ENCODE measurements at regions not wholly inside any gene's neighbourhood (a gene's known extent, or its start where the extent isn't known, plus 50 kb on each side); places are given as distances from the start of the nearest gene placed in this dataset.

DNA sequence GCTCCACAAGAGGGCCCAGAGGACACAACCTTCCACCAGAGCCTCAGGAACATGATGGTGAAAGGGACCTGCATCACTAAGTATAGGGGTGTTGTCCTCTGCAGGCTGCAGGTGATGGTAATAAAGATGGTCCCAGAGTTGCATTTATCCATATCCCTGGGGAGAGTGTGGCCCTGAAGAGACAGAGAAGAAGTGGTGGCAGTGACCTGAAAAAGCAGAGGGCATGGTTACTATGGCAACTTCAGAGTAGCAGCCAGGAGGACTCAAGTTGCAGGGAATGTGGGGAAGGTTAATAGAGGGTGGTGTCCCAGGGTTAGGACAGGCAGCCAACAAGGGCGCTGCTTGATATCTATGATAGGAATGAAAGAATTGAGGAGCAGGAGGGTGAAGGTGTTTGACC is 57.1 kb downstream of the HLA-A start:
- ChIA-PET RAD21 (ENCODE audit: unreplicated experiment) (no interaction called here), POLR2A (no interaction called here), SMC1A (ENCODE audit: uncharacterized antibody, unreplicated experiment) (no interaction called here), CTCF (no interaction called here)
- FAIRE-seq (no peak), ATAC-seq (no peak), DNase-seq (ENCODE audit: low read depth, low spot score) (no peak)
- intact Hi-C loops (cut with micrococcal nuclease; ENCODE audit: unreplicated experiment) = no loop called here
- Histone ChIP-seq H2AFZ (ENCODE audit: control insufficient read depth, low read depth, low read length) (no peak overlapping the region), H4K20me1 (ENCODE audit: control insufficient read depth, insufficient read depth) (no peaks in the 10 kb centered on the region), H3K9me3 (replicated peaks; ENCODE audit: control insufficient read depth, insufficient read depth, low read length) (no peaks in the 10 kb centered on the region), H3K9ac (ENCODE audit: control insufficient read depth, insufficient read depth, low read length) (no peak overlapping the region), H3K79me2 (ENCODE audit: control insufficient read depth, insufficient read depth, low read length) (no peaks in the 10 kb centered on the region), H3K27ac (ENCODE audit: control insufficient read depth, insufficient read depth) (no peak overlapping the region), H3K27me3 (replicated peaks in 1 of 2; ENCODE audit: control insufficient read depth in 2 of 2, insufficient read depth in 2 of 2, low read length in 1 of 2) (no peaks in the 10 kb centered on the region), H3K4me3 (no peak overlapping the region), H3K4me2 (ENCODE audit: control insufficient read depth, insufficient read depth) (no peak overlapping the region), H3K36me3 (ENCODE audit: control insufficient read depth in 2 of 2, insufficient read depth in 2 of 2, low read length in 1 of 2) (no peaks in the 10 kb centered on the region), H3K4me1 (ENCODE audit: control insufficient read depth, insufficient read depth, low read length) (no peaks in the 10 kb centered on the region)
- 85% methylated on average over 1 of the region's 1 CpG for WGBS (ENCODE audit: insufficient coverage, insufficient replicate concordance, low lambda C conversion rate, missing lambda C conversion rate)
- BruUV-seq (replicated peaks) = no TSS peak
- TF ChIP-seq, protein P1, sequence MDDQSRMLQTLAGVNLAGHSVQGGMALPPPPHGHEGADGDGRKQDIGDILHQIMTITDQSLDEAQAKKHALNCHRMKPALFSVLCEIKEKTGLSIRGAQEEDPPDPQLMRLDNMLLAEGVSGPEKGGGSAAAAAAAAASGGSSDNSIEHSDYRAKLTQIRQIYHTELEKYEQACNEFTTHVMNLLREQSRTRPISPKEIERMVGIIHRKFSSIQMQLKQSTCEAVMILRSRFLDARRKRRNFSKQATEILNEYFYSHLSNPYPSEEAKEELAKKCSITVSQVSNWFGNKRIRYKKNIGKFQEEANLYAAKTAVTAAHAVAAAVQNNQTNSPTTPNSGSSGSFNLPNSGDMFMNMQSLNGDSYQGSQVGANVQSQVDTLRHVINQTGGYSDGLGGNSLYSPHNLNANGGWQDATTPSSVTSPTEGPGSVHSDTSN (IDR thresholded peaks at IDR 0.05; ENCODE audit: insufficient replicate concordance, low read depth, low read length) = no peak
- in situ Hi-C loops (cut with MboI) = no loop called here

DNA sequence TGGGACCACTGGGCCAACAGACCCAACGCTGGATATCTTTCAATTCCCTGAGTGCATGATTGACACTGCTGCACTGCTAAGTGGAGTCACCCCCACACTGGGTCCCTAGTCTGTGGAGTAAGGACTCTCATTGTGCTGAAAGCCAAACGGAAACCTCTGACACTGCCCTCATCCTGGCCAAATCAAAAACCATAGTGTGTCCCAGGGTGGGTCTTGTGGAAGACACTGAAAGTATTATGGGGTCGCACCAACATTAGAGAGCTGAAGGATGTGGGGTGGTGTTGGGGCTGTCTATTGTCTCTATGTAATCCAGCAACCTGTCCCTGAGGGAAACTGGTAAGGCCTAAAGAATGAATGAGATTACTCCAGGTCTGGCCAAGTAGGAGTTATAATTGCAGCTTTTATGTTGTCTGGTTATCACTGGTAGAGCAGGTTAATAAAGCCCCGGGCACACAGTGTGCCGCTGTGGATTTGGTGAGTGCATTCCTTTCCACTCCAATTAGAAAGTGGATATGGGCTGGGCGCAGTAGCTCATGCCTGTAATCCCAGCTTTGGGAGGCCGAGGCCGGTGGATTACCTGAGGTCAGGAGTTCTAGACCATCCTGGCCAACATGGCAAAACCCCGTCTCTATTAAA is 57.9 kb downstream of the HLA-A start:
- no peak overlapping the region for H3K9ac ChIP-seq (ENCODE audit: control insufficient read depth, insufficient read depth, low read length)
- CTCF ChIA-PET = no interaction called here
- H3K27me3 ChIP-seq (replicated peaks in 1 of 2; ENCODE audit: control insufficient read depth in 2 of 2, insufficient read depth in 2 of 2, low read length in 1 of 2) = no peaks in the 10 kb centered on the region
- SMC1A ChIA-PET (ENCODE audit: uncharacterized antibody, unreplicated experiment) = no interaction called here
- no peaks in the 10 kb centered on the region for H3K36me3 ChIP-seq (ENCODE audit: control insufficient read depth in 2 of 2, insufficient read depth in 2 of 2, low read length in 1 of 2)
- TF ChIP-seq BHLHE40 (IDR thresholded peaks at IDR 0.05; ENCODE audit: borderline replicate concordance in 1 of 2, low read depth in 2 of 2, low read length in 1 of 2) = no peak
- TF ChIP-seq, protein P2, sequence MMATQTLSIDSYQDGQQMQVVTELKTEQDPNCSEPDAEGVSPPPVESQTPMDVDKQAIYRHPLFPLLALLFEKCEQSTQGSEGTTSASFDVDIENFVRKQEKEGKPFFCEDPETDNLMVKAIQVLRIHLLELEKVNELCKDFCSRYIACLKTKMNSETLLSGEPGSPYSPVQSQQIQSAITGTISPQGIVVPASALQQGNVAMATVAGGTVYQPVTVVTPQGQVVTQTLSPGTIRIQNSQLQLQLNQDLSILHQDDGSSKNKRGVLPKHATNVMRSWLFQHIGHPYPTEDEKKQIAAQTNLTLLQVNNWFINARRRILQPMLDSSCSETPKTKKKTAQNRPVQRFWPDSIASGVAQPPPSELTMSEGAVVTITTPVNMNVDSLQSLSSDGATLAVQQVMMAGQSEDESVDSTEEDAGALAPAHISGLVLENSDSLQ (IDR thresholded peaks at IDR 0.05) = 0 out of 2 replicates have a peak, but pooled peaks have one; percentile 9
- no peaks in the 10 kb centered on the region for H4K20me1 ChIP-seq (ENCODE audit: control insufficient read depth, insufficient read depth)
- no peaks in the 10 kb centered on the region for H3K9me3 ChIP-seq (replicated peaks; ENCODE audit: control insufficient read depth, insufficient read depth, low read length)
- POLR2A ChIA-PET = no interaction called here
- DNase-seq (ENCODE audit: low read depth, low spot score) = no peak
- no peak overlapping the region for H3K4me2 ChIP-seq (ENCODE audit: control insufficient read depth, insufficient read depth)
- H2AFZ ChIP-seq (ENCODE audit: control insufficient read depth, low read depth, low read length) = no peak overlapping the region
- no TSS peak for BruUV-seq (replicated peaks)
- RAD21 ChIA-PET (ENCODE audit: unreplicated experiment) = no interaction called here
- no peak for FAIRE-seq
- H3K79me2 ChIP-seq (ENCODE audit: control insufficient read depth, insufficient read depth, low read length) = no peaks in the 10 kb centered on the region
- ATAC-seq = no peak
- no peaks in the 10 kb centered on the region for H3K4me1 ChIP-seq (ENCODE audit: control insufficient read depth, insufficient read depth, low read length)
- in situ Hi-C loops (cut with MboI) = loop anchor here (5.0 kb wide), 1 partner anchor 83 kb away; no protein-coding TSS in a partner anchor
- intact Hi-C loops (cut with micrococcal nuclease; ENCODE audit: unreplicated experiment) = no loop called here
- no peak overlapping the region for H3K27ac ChIP-seq (ENCODE audit: control insufficient read depth, insufficient read depth)
- 56% methylated on average over 9 of the region's 9 CpGs for WGBS (ENCODE audit: insufficient coverage, insufficient replicate concordance, low lambda C conversion rate, missing lambda C conversion rate)
- H3K4me3 ChIP-seq = no peak overlapping the region

Measured in GM12878 (cell line).